ENCODE measurements at regions not wholly inside any gene's neighbourhood (a gene's known extent, or its start where the extent isn't known, plus 50 kb on each side); places are given as distances from the start of the nearest gene placed in this dataset.

- peak in 2 of 51 donors; percentile 11 to 50 for DNase-seq
Observed at GRCh38 chr6:137271245-137272183, 52.3 kb upstream of the IFNGR1 start.

GRCh38 chr6:137269803-137270202 lies 50.6 kb upstream of the IFNGR1 start:
- no peak for DNase-seq

- no peak for DNase-seq
Observed at GRCh38 chr6:137269347-137269746, 50.2 kb upstream of the IFNGR1 start.
